ENCODE measurements at regions not wholly inside any gene's neighbourhood (a gene's known extent, or its start where the extent isn't known, plus 50 kb on each side); places are given as distances from the start of the nearest gene placed in this dataset.

DNA sequence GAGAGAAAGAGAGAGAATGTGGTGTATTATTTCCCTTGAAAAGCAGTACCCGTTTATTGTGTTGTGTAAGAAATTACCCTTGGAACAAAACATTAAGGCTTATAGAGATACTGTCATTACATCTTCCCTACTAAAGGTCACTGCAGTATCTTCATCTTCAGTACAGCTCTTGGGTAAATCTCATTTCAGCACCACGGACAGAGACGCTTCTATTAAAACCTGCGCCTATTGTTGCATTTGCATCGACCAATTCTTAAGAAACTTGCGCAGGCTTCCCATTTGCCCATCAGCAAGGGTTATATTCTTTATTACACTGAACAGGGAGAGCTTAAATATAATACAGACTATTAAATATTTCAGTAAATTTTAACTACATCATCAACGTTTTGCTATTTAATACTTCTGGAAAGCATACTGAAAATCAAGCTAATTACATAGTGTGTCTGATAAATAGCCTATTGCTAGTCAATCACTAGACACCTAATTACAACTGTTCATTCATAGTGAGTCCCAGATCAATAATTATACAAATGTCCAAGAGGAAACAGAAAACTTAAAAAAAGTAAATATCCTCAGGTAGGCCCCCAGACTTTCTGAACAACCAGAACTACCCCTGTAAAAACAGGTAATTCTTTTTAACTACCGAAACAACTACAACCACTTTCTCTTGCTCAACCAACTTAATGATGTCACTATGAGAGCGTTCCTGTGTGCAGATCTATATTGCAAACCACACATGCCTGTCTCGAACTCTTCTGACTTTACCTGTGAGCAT is 350.6 kb downstream of the LIG4 start:
- no peak for DNase-seq (ENCODE audit: low read depth)

GRCh38 chr13:107860284-107860683 is 355.1 kb downstream of the LIG4 start:
- DNase-seq (ENCODE audit: low read depth): no peak

DNA sequence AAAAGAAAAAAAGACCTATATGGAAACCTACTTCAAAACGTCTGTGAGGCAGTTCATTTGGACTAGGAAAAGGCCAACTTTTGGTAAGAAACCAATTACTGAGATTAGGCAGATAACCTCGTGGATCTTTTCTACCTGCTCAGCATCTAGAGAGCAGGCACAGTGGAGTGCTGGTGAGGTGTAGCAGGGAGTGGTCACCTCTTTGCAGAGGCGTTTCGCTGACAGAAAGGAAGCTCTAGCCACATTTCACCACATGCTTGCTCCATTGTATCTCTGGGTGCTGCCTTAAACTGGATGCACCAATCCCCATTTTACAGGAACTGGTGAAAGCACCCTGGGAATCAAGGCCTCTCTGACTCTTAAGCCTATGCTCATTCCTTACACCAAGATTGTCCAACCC is 360.5 kb downstream of the LIG4 start:
- no peak for DNase-seq (ENCODE audit: low read depth)

- no peak for DNase-seq (ENCODE audit: low read depth)
Observed at GRCh38 chr13:107852072-107852471, 363.3 kb downstream of the LIG4 start.

GRCh38 chr13:107851670-107852069 is 363.7 kb downstream of the LIG4 start:
- no peak for DNase-seq (ENCODE audit: low read depth)

DNA sequence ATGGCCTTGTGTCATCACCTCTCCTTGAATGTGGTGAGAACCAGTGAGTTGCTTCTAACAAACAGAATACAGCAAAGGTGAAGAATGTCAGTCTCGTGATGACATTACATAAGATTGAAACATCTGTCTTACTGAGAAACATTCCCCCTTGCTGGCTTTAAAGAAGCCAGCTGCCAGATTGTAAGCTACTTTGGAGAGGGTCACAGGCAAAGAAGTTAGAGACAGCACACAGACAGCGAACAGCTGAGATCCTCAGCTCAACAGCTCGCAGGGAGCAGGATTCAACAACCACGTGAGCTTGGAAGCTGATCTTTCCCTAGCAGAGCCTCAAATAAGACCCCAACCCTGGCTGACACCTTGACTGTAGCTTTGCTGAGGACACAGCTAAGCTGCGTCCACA is 367.9 kb downstream of the LIG4 start:
- no peak for DNase-seq (ENCODE audit: low read depth)

- DNase-seq (ENCODE audit: low read depth): no peak
Observed at GRCh38 chr13:107846642-107847041, 368.7 kb downstream of the LIG4 start.

- no peak for DNase-seq (ENCODE audit: low read depth)
Observed at GRCh38 chr13:107845911-107846310, 369.4 kb downstream of the LIG4 start.

- no peak for DNase-seq (ENCODE audit: low read depth)
Observed at GRCh38 chr13:107843681-107844080, 371.7 kb downstream of the LIG4 start.

GRCh38 chr13:107843281-107843680 is 372.1 kb downstream of the LIG4 start:
- no peak for DNase-seq (ENCODE audit: low read depth)

DNA sequence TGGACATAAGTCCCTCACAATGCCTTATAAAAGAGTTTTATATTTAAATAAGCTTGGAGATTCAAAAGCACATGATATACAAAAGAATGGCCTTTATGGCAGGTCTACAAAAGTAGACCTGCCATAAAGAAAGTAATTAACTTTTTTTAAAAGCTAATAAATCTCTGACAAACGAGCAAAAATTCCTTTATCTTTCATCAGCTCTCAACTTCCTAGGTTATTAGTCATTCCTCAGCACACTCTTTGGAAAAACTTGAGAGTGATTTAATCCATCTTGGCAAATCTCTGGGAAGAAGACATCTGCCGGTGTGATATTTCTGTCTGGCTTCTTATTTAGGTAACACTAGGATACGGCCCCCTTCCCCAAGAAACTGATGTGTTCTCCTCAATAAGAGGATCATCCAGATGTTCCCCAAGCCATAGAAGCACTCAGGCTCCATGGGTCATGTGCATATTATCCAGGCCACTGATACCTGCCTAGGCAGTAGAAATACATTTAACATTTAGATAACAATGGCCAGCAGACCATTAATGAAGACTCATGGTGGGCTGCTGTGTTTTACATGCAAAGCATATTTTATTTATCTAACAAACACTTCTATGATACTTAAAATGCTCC is 372.7 kb downstream of the LIG4 start:
- DNase-seq (ENCODE audit: low read depth): no peak

- DNase-seq (ENCODE audit: low read depth): no peak
Observed at GRCh38 chr13:107838588-107839161, 376.7 kb downstream of the LIG4 start.

- no peak for DNase-seq (ENCODE audit: low read depth)
Observed at GRCh38 chr13:107836685-107837084, 378.7 kb downstream of the LIG4 start.

GRCh38 chr13:107835339-107836018 is 379.9 kb downstream of the LIG4 start:
- no peak for DNase-seq (ENCODE audit: low read depth)

GRCh38 chr13:107834717-107835116 is 380.6 kb downstream of the LIG4 start:
- DNase-seq (ENCODE audit: low read depth): no peak

DNA sequence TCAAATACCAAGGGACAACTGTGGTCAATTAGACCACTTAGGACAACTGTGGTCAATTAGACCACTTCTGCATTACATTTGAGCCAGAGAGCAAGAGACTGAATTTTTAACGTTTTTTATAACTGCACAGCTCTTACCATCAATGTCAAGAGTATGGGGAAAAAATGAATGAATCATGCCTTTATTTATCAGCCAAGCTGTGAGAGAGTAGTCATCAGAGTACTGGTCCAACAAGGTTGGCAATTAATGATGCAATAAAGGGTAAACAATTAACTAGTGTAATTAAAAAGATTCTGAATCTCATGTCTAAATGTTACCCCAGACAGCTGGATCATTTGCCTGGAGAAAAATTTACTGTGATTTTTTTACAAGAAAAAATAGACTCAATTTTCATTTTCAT is 381.1 kb downstream of the LIG4 start:
- no peak for DNase-seq (ENCODE audit: low read depth)

DNA sequence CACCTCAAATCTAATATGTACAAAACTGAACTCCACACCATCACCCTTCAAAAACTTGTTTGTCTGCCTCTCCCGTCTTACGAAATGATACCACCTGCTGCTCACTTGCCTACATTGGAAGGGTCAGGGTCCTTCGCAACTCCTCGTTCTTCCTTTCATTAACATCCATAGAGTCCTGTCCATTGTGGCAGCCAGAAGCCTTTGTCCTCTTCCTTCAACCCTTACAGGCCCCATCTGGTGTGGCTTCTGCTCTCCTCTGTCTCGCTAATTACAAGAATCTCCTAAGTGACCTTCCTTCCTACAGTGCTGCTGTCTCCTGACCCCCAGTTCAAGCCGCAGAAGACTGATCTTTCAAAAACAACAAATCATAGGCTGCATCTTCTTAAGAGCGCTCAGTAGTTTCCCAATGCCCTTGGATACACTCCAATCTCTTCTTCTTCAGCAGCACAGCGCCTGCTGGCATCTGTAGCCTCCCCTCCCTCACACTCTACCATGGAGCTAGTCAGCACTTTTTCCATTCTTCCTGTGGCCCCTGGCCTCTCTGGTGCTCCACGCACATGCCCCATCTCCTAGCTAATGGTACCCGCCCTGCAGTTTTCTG is 382.7 kb downstream of the LIG4 start:
- no peak for DNase-seq (ENCODE audit: low read depth)

GRCh38 chr13:107830804-107831203 is 384.5 kb downstream of the LIG4 start:
- no peak for DNase-seq (ENCODE audit: low read depth)

DNA sequence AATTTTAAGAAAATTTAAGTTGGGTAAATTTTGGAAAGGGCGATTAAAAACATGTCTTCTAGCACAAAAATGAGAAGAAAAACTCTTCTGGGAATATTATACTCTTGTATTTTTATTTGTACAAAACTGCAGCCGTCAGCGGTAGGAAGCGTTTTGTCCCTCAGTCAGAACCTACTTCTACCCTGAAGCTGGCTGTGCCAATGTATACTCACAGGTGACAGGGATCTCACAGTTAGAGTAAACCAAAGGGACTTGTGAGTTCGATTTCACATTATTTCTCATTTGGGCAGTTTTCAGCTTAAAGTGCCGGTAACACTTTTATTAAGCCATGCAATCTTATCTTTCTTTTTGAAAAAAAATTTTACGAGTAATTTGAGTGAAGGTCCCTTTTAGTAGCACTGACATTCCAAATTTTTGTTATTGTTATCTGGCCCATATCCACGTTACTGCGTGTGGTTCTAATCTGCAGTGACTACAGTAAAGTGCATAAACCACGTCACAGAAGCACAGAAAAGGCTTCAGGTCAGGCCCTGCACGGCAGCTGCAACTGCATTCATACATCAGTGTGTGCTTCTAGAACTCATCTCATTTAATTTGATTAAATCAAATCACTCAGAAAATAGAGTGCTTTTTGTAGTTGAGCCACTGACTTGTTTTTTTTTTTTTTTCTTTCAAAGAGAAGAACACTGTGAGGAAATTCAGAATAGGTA is 387.3 kb downstream of the LIG4 start:
- no peak for DNase-seq (ENCODE audit: low read depth)

GRCh38 chr13:107824635-107825034 is 390.7 kb downstream of the LIG4 start:
- no peak for DNase-seq (ENCODE audit: low read depth)

DNA sequence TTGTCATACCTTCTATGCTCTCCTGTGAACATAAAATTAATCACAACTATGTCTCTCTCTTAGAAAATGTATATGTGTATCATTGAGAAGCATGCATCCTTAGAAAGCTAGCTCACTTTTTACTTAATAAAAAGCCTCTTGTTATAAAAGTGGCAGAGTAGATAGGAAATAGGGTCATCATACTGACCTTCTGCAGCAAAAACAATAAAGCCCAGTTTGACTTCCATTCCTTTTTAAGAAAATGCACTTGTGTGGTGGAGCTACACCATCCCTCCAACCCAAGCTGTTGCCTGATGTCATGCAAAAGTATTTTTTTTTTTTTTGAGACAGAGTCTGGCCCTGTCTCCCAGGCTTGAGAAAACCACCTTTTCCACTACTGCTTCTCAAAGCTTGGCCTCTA is 393.3 kb downstream of the LIG4 start:
- DNase-seq (ENCODE audit: low read depth): no peak

GRCh38 chr13:107821492-107821891 is 393.8 kb downstream of the LIG4 start:
- no peak for DNase-seq (ENCODE audit: low read depth)

All from activated T-helper 9 cell treated with anti-CD3 and anti-CD28 coated beads, Interleukin-2, amount 50 U/mL, for 16 hours (primary cell).